ENCODE measurements at regions not wholly inside any gene's neighbourhood (a gene's known extent, or its start where the extent isn't known, plus 50 kb on each side); places are given as distances from the start of the nearest gene placed in this dataset.

DNA sequence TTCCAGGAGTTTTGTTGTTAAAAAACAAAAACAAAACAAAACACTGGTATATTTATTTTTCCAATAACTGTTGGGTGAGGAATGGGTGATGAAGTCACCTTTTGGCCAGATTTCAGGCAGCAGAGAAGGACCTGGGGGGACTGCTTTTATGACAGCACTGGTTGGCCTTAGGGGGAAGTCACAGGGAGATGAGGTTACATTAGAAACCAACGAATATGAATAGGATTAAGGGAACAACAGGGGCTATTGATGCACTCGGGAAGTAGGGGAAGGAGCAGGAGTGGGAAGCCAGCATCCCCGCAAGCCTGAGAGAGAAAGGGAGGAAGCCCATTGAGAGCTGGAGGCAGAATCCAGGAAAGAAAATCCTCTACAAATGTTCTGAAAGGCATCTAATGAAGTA lies 958.4 kb downstream of the TYW1 start:
- no peak overlapping the region for H3K4me3 ChIP-seq (ENCODE audit: low read depth, low read length)
- DNase-seq (ENCODE audit: low read depth): no peak
- TF ChIP-seq CTCF (IDR thresholded peaks at IDR 0.05; ENCODE audit: insufficient read depth, low read length, poor library complexity, severe bottlenecking): no peak
- H3K36me3 ChIP-seq (ENCODE audit: control insufficient read depth, insufficient read depth, low read length): no peaks in the 10 kb centered on the region
- H3K27me3 ChIP-seq (ENCODE audit: control insufficient read depth, insufficient read depth, low read length): no peaks in the 10 kb centered on the region

DNA sequence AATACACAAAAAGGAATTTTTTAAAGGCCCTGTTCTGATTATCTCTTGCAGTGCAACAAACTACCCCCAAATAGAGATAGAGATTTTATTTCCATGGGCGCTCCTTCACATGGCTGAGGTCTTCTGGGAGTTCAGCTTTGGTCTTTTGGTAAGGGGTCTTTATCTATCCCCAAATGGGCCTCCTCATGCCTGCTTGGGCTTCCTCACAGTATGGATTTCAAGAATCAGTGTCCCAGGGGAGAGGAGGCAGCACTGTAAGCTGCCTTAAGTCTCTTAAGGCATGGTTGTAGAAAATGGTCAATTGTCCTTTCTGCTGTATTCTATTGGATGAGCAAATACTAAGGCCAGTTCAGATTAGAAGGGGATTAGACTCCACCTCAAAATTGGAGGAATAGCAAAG lies 966.2 kb downstream of the TYW1 start:
- no peak for TF ChIP-seq CTCF (IDR thresholded peaks at IDR 0.05; ENCODE audit: insufficient read depth, low read length, poor library complexity, severe bottlenecking)
- DNase-seq (ENCODE audit: low read depth): no peak
- Histone ChIP-seq H3K4me3 (ENCODE audit: low read depth, low read length) (no peak overlapping the region), H3K36me3 (ENCODE audit: control insufficient read depth, insufficient read depth, low read length) (no peaks in the 10 kb centered on the region), H3K27me3 (ENCODE audit: control insufficient read depth, insufficient read depth, low read length) (no peaks in the 10 kb centered on the region)

- Histone ChIP-seq H3K4me3 (ENCODE audit: low read depth, low read length) (no peak overlapping the region), H3K27me3 (ENCODE audit: control insufficient read depth, insufficient read depth, low read length) (no peaks in the 10 kb centered on the region), H3K36me3 (ENCODE audit: control insufficient read depth, insufficient read depth, low read length) (no peaks in the 10 kb centered on the region)
- no peak for DNase-seq (ENCODE audit: low read depth)
- TF ChIP-seq CTCF (IDR thresholded peaks at IDR 0.05; ENCODE audit: insufficient read depth, low read length, poor library complexity, severe bottlenecking): no peak
Measured at GRCh38 chr7:67976490-67976889, 979.9 kb downstream of the TYW1 start.

DNA sequence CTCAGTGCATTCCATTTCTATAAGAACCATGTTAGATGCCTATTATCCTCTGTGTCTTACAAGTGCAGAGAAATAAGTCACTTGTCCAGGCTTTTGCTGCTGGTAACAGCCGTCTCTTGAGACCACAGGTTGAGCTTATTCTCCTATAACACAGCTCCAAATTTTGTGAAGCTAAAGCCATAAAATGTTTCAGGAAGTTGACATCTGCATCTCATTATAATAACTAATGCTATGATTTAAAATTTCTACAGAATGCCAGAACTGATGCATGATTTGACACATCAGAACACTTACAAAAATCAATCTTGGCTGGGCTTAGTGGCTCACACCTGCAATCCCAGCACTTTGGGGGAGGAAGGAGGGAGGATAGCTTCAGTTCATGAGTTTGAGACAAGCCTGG lies 986.9 kb downstream of the TYW1 start:
- Histone ChIP-seq H3K4me3 (ENCODE audit: low read depth, low read length) (no peak overlapping the region), H3K27me3 (ENCODE audit: control insufficient read depth, insufficient read depth, low read length) (no peaks in the 10 kb centered on the region), H3K36me3 (ENCODE audit: control insufficient read depth, insufficient read depth, low read length) (no peaks in the 10 kb centered on the region)
- TF ChIP-seq CTCF (IDR thresholded peaks at IDR 0.05; ENCODE audit: insufficient read depth, low read length, poor library complexity, severe bottlenecking): no peak
- no peak for DNase-seq (ENCODE audit: low read depth)

DNA sequence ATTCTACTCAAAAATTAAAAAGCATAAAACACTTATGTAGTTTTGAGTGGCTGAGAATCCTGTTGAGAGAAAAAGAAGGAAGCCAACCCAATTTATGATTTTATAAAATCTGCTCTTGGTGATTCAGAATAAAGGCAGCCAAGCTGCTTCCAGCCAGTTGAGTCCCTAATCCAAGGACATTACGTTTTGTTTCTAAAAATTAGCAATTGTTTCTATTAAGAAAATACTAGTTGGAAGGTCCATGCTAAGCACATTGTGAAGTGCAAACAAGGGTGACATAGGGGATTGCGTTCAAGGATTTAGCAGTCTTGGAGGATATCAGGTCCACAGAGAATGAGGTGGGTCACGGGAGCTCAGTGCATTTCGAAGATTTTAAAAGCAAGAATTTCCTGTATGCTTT lies 987.7 kb downstream of the TYW1 start:
- Histone ChIP-seq H3K27me3 (ENCODE audit: control insufficient read depth, insufficient read depth, low read length) (no peaks in the 10 kb centered on the region), H3K4me3 (ENCODE audit: low read depth, low read length) (no peak overlapping the region), H3K36me3 (ENCODE audit: control insufficient read depth, insufficient read depth, low read length) (no peaks in the 10 kb centered on the region)
- TF ChIP-seq CTCF (IDR thresholded peaks at IDR 0.05; ENCODE audit: insufficient read depth, low read length, poor library complexity, severe bottlenecking): no peak
- DNase-seq (ENCODE audit: low read depth): no peak

- no peak for TF ChIP-seq CTCF (IDR thresholded peaks at IDR 0.05; ENCODE audit: insufficient read depth, low read length, poor library complexity, severe bottlenecking)
- Histone ChIP-seq H3K27me3 (ENCODE audit: control insufficient read depth, insufficient read depth, low read length) (no peaks in the 10 kb centered on the region), H3K36me3 (ENCODE audit: control insufficient read depth, insufficient read depth, low read length) (no peaks in the 10 kb centered on the region), H3K4me3 (ENCODE audit: low read depth, low read length) (no peak overlapping the region)
- no peak for DNase-seq (ENCODE audit: low read depth)
Measured at GRCh38 chr7:67989142-67989541, 992.5 kb downstream of the TYW1 start.
